Body of pancreas (tissue), 4 donors: ENCODE measurements at regions not wholly inside any gene's neighbourhood (a gene's known extent, or its start where the extent isn't known, plus 50 kb on each side); places are given as distances from the start of the nearest gene placed in this dataset.

Experiments used
- CTCF ChIP-seq, 7 experiments: fragments of 450-650 bp in 4 of 7; fragments of 200-600 bp in 3 of 7; sonication (generic) in 3 of 7; IDR thresholded peaks; one replicate each; pipeline ENCODE4 v1.5.1; 2016 to 2019; ENCODE audit warnings: antibody characterized with exemption in 7 of 7
- POLR2A ChIP-seq, 3 donors: fragments of 450-650 bp; IDR thresholded peaks; one replicate each; pipeline ENCODE4 v1.6.1; 2016; ENCODE audit warnings: antibody characterized with exemption in 3 of 3, mild to moderate bottlenecking in 2 of 3

GRCh38 chr12:70982286-70982685 lies 61.7 kb upstream of the PTPRR start:
- no peak for TF ChIP-seq POLR2A (IDR thresholded peaks at IDR 0.05)
- no peak for TF ChIP-seq CTCF (IDR thresholded peaks at IDR 0.05)
